Activated naive CD4-positive, alpha-beta T cell treated with anti-CD3 and anti-CD28 coated beads, Interleukin-2, amount 50 U/mL, for 72 hours (primary cell): ENCODE measurements at regions not wholly inside any gene's neighbourhood (a gene's known extent, or its start where the extent isn't known, plus 50 kb on each side); places are given as distances from the start of the nearest gene placed in this dataset.

Source experiments
- ATAC-seq, 2 donors: fragments of 150-1000 bp; cut with Tn5 transposase; 2 replicates each; pipeline ENCODE4 v1.10.0; 2021; ENCODE audit warnings: mild to moderate bottlenecking in 2 of 2, moderate library complexity in 2 of 2
- DNase-seq, 2 donors: peaks; one replicate each; pipeline ENCODE4 v3.0.0; 2021 to 2022; ENCODE audit warnings: low spot score in 2 of 2
- H3K27ac Mint-ChIP-seq, 2 donors: one replicate each; pipeline ENCODE4 v1.8.0; 2022; ENCODE audit warnings: mild to moderate bottlenecking in 2 of 2, mixed read lengths in 2 of 2
- H3K36me3 Mint-ChIP-seq, 2 donors: one replicate each; pipeline ENCODE4 v1.8.0; 2022; ENCODE audit warnings: mixed read lengths in 2 of 2
- H3K9me3 Mint-ChIP-seq, 2 donors: one replicate each; pipeline ENCODE4 v1.8.0; 2022; ENCODE audit warnings: mixed read lengths in 2 of 2

- Mint-ChIP-seq H3K36me3 (no peaks in the 10 kb centered on the region), H3K9me3 (peaks cover 12 to 18% of the 10 kb centered on the region in 2 donors), H3K27ac (no peak overlapping the region)
- no peak for DNase-seq
- no peak for ATAC-seq
Observed at GRCh38 chr1:68551459-68551858, 54.6 kb upstream of the DEPDC1 start.

- ATAC-seq (no peak), DNase-seq (no peak)
- Mint-ChIP-seq H3K36me3 (no peaks in the 10 kb centered on the region), H3K27ac (no peak overlapping the region), H3K9me3 (peaks cover 4 to 15% of the 10 kb centered on the region in 2 donors)
Observed at GRCh38 chr1:68558321-68559026, 61.6 kb upstream of the DEPDC1 start.

- no peak for ATAC-seq
- H3K36me3 Mint-ChIP-seq, result no peaks in the 10 kb centered on the region
Observed at GRCh38 chr1:68565923-68566322, 69.0 kb upstream of the DEPDC1 start.

GRCh38 chr1:68570871-68571270 is 74.0 kb upstream of the DEPDC1 start:
- no peak overlapping the region for H3K27ac Mint-ChIP-seq
- DNase-seq (no peak), ATAC-seq (no peak)
- H3K36me3 Mint-ChIP-seq, result no peaks in the 10 kb centered on the region
- peaks cover 4 to 7% of the 10 kb centered on the region in 2 donors for H3K9me3 Mint-ChIP-seq

More at GRCh38 chr1:68565923-68566322, 69.0 kb upstream of the DEPDC1 start:
- H3K27ac Mint-ChIP-seq, result no peak overlapping the region
- H3K9me3 Mint-ChIP-seq, result peaks cover 0 to 13% of the 10 kb centered on the region in 2 donors
- no peak for DNase-seq

GRCh38 chr1:68571454-68572235 is 74.8 kb upstream of the DEPDC1 start:
- no peak for ATAC-seq
- H3K36me3 Mint-ChIP-seq, result no peaks in the 10 kb centered on the region

GRCh38 chr1:68585351-68585750 is 88.5 kb upstream of the DEPDC1 start:
- H3K9me3 Mint-ChIP-seq, result peaks cover 15 to 25% of the 10 kb centered on the region in 2 donors
- DNase-seq (no peak), ATAC-seq (no peak)
- peaks cover 0 to 10% of the 10 kb centered on the region in 2 donors for H3K36me3 Mint-ChIP-seq
- H3K27ac Mint-ChIP-seq, result no peak overlapping the region

More at GRCh38 chr1:68571454-68572235, 74.8 kb upstream of the DEPDC1 start:
- no peak for DNase-seq
- Mint-ChIP-seq H3K27ac (no peak overlapping the region), H3K9me3 (peaks cover 4 to 13% of the 10 kb centered on the region in 2 donors)

GRCh38 chr1:68586766-68587165 is 89.9 kb upstream of the DEPDC1 start:
- ATAC-seq, result no peak
- H3K36me3 Mint-ChIP-seq, result peaks cover 0 to 10% of the 10 kb centered on the region in 2 donors
- H3K9me3 Mint-ChIP-seq, result peaks cover 18 to 29% of the 10 kb centered on the region in 2 donors
- H3K27ac Mint-ChIP-seq, result no peak overlapping the region
- DNase-seq, result no peak

GRCh38 chr1:68588304-68588703 is 91.4 kb upstream of the DEPDC1 start:
- H3K27ac Mint-ChIP-seq, result no peak overlapping the region
- DNase-seq (no peak), ATAC-seq (no peak)
- peaks cover 16 to 25% of the 10 kb centered on the region in 2 donors for H3K9me3 Mint-ChIP-seq
- H3K36me3 Mint-ChIP-seq, result no peaks in the 10 kb centered on the region

- DNase-seq (no peak), ATAC-seq (no peak)
- H3K27ac Mint-ChIP-seq, result no peak overlapping the region
- no peaks in the 10 kb centered on the region for H3K36me3 Mint-ChIP-seq
- peaks cover 12 to 22% of the 10 kb centered on the region in 2 donors for H3K9me3 Mint-ChIP-seq
Observed at GRCh38 chr1:68590473-68590872, 93.6 kb upstream of the DEPDC1 start.

- Mint-ChIP-seq H3K36me3 (peaks cover 0 to 9% of the 10 kb centered on the region in 2 donors), H3K9me3 (peaks cover 15 to 27% of the 10 kb centered on the region in 2 donors), H3K27ac (no peak overlapping the region)
- no peak for DNase-seq
- ATAC-seq, result no peak
Observed at GRCh38 chr1:68594851-68595250, 98.0 kb upstream of the DEPDC1 start.

- Mint-ChIP-seq H3K27ac (no peak overlapping the region), H3K36me3 (peaks cover 0 to 13% of the 10 kb centered on the region in 2 donors), H3K9me3 (peaks cover 12 to 16% of the 10 kb centered on the region in 2 donors)
- DNase-seq (no peak), ATAC-seq (no peak)
Observed at GRCh38 chr1:68600049-68600661, 103.3 kb upstream of the DEPDC1 start.

GRCh38 chr1:68608289-68608688 is 111.4 kb upstream of the DEPDC1 start:
- DNase-seq (no peak), ATAC-seq (no peak)
- Mint-ChIP-seq H3K9me3 (peaks cover 17% of the 10 kb centered on the region in 2 donors), H3K27ac (no peak overlapping the region), H3K36me3 (peaks cover 0 to 5% of the 10 kb centered on the region in 2 donors)

GRCh38 chr1:68615312-68615711 is 118.4 kb upstream of the DEPDC1 start:
- no peak for DNase-seq
- no peak for ATAC-seq
- peaks cover 0 to 12% of the 10 kb centered on the region in 2 donors for H3K36me3 Mint-ChIP-seq
- peaks cover 31 to 43% of the 10 kb centered on the region in 2 donors for H3K9me3 Mint-ChIP-seq
- no peak overlapping the region for H3K27ac Mint-ChIP-seq

- DNase-seq (no peak), ATAC-seq (no peak)
- H3K27ac Mint-ChIP-seq, result no peak overlapping the region
- peaks cover 0 to 7% of the 10 kb centered on the region in 2 donors for H3K36me3 Mint-ChIP-seq
- peaks cover 28 to 38% of the 10 kb centered on the region in 2 donors for H3K9me3 Mint-ChIP-seq
Observed at GRCh38 chr1:68617942-68618341, 121.1 kb upstream of the DEPDC1 start.

- Mint-ChIP-seq H3K36me3 (peaks cover 0 to 7% of the 10 kb centered on the region in 2 donors), H3K9me3 (peaks cover 29 to 30% of the 10 kb centered on the region in 2 donors), H3K27ac (no peak overlapping the region)
- ATAC-seq (no peak), DNase-seq (no peak)
Observed at GRCh38 chr1:68620571-68620970, 123.7 kb upstream of the DEPDC1 start.

- H3K27ac Mint-ChIP-seq, result no peak overlapping the region
- peaks cover 0 to 5% of the 10 kb centered on the region in 2 donors for H3K36me3 Mint-ChIP-seq
- DNase-seq (no peak), ATAC-seq (no peak)
- peaks cover 18 to 20% of the 10 kb centered on the region in 2 donors for H3K9me3 Mint-ChIP-seq
Observed at GRCh38 chr1:68623700-68624099, 126.8 kb upstream of the DEPDC1 start.

- DNase-seq, result no peak
- ATAC-seq, result no peak
- Mint-ChIP-seq H3K36me3 (no peaks in the 10 kb centered on the region), H3K27ac (no peak overlapping the region), H3K9me3 (peaks cover 13 to 15% of the 10 kb centered on the region in 2 donors)
Observed at GRCh38 chr1:68624233-68624632, 127.4 kb upstream of the DEPDC1 start.
